Kidney epithelial cell (primary cell): ENCODE measurements at regions not wholly inside any gene's neighbourhood (a gene's known extent, or its start where the extent isn't known, plus 50 kb on each side); places are given as distances from the start of the nearest gene placed in this dataset.

ENCODE experiments used
- DNase-seq: peaks from one replicate; pipeline ENCODE4 v3.0.0-alpha.2; 2010; ENCODE audit warnings: low read depth
- H3K27me3 ChIP-seq: 2 replicates; pipeline ENCODE4 v1.6.0; 2011; ENCODE audit warnings: low read length; ENCODE audit not compliant: control insufficient read depth, insufficient read depth
- H3K36me3 ChIP-seq: 2 replicates; pipeline ENCODE4 v1.5.1; 2011; ENCODE audit warnings: low read length; ENCODE audit not compliant: control insufficient read depth, insufficient read depth
- H3K4me3 ChIP-seq: 2 replicates; pipeline ENCODE4 v1.5.1; 2011; ENCODE audit warnings: low read depth, mild to moderate bottlenecking, control low read depth, low read length
- TF ChIP-seq, protein P1 (sequence below): IDR thresholded peaks from 2 replicates; pipeline ENCODE4 v1.5.1; 2011; ENCODE audit warnings: mild to moderate bottlenecking, moderate library complexity, low read length, control low read depth, inconsistent platforms; ENCODE audit not compliant: insufficient read depth, poor library complexity, severe bottlenecking

DNA sequence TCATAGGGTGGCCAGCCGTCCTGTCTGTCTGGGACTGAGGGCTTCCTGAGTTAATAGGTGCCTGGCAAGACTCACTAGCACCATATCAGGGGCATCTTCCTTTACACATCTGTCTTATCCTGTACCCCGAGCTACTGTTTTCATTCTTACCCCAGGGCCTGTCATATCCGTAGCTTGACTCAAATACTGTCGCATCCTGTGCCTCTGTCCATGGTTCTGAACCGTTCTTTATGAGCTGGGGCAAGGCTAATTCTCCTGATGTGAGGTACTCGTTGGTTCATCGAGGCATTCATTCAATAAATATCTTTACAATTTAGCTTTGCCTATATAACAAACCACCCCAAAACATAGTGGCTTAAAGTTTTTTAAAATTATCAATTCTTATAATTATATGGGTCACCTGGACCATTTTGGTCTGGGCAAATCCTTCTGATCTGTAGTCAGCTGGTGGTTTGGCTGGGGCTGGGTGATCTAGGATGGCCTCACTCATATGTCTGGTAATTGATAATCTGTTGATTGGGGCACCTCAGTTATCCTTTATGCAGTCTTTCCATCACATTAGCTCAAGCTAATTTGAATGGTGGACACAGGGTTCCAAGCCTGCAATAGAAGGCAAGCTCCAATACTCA lies 121.2 kb downstream of the TLE3 start:
- no peak for DNase-seq
- Histone ChIP-seq H3K36me3 (no peaks in the 10 kb centered on the region), H3K4me3 (no peak overlapping the region), H3K27me3 (peaks cover 6% of the 10 kb centered on the region)
- TF ChIP-seq, protein P1, sequence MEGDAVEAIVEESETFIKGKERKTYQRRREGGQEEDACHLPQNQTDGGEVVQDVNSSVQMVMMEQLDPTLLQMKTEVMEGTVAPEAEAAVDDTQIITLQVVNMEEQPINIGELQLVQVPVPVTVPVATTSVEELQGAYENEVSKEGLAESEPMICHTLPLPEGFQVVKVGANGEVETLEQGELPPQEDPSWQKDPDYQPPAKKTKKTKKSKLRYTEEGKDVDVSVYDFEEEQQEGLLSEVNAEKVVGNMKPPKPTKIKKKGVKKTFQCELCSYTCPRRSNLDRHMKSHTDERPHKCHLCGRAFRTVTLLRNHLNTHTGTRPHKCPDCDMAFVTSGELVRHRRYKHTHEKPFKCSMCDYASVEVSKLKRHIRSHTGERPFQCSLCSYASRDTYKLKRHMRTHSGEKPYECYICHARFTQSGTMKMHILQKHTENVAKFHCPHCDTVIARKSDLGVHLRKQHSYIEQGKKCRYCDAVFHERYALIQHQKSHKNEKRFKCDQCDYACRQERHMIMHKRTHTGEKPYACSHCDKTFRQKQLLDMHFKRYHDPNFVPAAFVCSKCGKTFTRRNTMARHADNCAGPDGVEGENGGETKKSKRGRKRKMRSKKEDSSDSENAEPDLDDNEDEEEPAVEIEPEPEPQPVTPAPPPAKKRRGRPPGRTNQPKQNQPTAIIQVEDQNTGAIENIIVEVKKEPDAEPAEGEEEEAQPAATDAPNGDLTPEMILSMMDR = no peak

GRCh38 chr15:69978603-69979002 lies 119.1 kb downstream of the TLE3 start:
- no peak for DNase-seq
- H3K4me3 ChIP-seq = no peak overlapping the region
- TF ChIP-seq, protein P1 = no peak
- peaks cover 6% of the 10 kb centered on the region for H3K27me3 ChIP-seq
- H3K36me3 ChIP-seq = no peaks in the 10 kb centered on the region

- TF ChIP-seq, protein P1 = no peak
- Histone ChIP-seq H3K27me3 (peaks cover 6% of the 10 kb centered on the region), H3K36me3 (no peaks in the 10 kb centered on the region), H3K4me3 (no peak overlapping the region)
- DNase-seq = peak; percentile 18
Measured at GRCh38 chr15:69979262-69979661, 118.5 kb downstream of the TLE3 start.

DNA sequence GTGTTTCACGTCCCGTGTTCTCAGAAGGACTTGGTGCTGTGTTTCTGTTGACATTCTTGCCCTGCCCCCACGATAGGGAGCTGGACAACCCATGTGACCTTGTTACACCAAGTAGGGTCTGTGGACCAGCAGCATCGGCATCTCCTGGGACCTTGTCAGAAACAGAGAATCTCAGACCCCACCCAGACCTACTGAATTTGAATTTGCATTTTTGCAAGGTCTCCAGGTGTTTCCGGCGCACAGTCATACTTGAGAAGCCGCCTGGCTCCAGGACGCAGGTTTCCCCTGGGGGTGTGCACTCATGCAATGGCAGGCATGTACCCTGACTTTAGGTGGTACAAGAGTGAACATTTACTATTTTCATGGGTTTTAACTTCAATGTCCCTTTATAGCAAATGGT lies 117.9 kb downstream of the TLE3 start:
- no peak for DNase-seq
- H3K4me3 ChIP-seq = no peak overlapping the region
- H3K36me3 ChIP-seq = no peaks in the 10 kb centered on the region
- TF ChIP-seq, protein P1 = no peak
- H3K27me3 ChIP-seq = peaks cover 4% of the 10 kb centered on the region

DNA sequence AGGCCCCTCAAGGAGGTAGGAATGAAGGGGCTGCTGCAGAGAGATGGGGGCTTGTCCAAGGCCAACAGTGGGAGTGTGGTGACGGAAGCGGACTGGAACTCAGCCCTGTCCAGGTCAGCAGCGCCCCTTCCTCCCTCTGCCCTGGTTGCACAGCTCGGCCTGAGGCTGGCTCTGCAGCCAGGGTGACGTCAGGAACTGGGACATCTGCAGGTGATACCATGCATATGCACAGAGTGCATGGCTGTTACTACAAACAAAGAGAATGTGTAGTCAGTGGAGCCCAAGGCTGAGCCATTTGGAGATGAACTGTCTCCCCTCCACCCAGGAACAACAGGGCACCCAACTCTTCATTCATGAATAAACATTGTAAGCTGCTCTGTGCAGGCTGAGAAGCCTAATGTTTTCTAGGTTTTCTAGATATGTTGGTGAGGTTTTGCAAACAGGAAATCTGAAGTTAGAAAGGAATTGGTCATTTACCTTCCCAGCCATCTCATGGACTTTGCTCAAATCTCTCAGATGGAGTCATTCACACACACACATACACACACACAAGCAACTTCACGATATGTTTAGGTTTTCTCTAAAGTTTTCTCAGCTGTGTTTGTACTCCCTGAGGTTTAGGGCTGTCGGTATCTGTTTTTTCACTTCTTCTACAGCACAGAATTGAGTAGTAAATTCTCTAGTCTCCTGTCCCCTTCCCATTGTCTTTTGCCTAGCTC lies 117.2 kb downstream of the TLE3 start:
- Histone ChIP-seq H3K36me3 (no peaks in the 10 kb centered on the region), H3K4me3 (no peak overlapping the region), H3K27me3 (no peaks in the 10 kb centered on the region)
- TF ChIP-seq, protein P1 = no peak
- DNase-seq = no peak
